WI38 (cell line): ENCODE measurements at regions not wholly inside any gene's neighbourhood (a gene's known extent, or its start where the extent isn't known, plus 50 kb on each side); places are given as distances from the start of the nearest gene placed in this dataset.
A peak's percentile ranks its signal among the peaks of the same experiment; 100 is the strongest.

Source experiments
- H3K4me3 ChIP-seq: 2 replicates; pipeline ENCODE4 v1.5.1; 2011; ENCODE audit warnings: low read depth, mild to moderate bottlenecking, control low read depth, low read length
- TF ChIP-seq, protein P1 (sequence below): IDR thresholded peaks from 2 replicates; pipeline ENCODE4 v1.5.1; 2012; ENCODE audit warnings: low read depth, mild to moderate bottlenecking, control low read depth, low read length

DNA sequence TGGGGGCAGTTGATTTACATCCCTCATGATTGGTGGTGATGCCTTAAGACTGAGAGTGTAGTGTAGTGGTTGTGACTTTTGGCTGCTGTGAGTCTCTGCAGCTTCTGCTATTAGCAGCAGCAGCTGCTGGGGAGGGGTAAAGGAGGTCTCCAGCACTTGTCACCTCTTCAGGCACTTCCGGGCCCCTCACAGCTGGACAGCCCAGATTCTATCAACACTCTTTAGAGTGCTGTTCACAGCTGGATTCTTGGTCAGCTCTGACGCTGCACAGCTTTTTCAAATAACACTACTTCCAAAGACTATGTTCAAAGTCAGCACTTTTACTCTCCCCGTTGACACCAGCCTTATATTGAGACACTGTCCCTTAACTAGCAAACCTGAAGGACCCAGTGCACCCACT is 396.0 kb downstream of the MEIS1 start:
- TF ChIP-seq, protein P1, sequence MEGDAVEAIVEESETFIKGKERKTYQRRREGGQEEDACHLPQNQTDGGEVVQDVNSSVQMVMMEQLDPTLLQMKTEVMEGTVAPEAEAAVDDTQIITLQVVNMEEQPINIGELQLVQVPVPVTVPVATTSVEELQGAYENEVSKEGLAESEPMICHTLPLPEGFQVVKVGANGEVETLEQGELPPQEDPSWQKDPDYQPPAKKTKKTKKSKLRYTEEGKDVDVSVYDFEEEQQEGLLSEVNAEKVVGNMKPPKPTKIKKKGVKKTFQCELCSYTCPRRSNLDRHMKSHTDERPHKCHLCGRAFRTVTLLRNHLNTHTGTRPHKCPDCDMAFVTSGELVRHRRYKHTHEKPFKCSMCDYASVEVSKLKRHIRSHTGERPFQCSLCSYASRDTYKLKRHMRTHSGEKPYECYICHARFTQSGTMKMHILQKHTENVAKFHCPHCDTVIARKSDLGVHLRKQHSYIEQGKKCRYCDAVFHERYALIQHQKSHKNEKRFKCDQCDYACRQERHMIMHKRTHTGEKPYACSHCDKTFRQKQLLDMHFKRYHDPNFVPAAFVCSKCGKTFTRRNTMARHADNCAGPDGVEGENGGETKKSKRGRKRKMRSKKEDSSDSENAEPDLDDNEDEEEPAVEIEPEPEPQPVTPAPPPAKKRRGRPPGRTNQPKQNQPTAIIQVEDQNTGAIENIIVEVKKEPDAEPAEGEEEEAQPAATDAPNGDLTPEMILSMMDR, result no peak
- H3K4me3 ChIP-seq, result no peak overlapping the region

DNA sequence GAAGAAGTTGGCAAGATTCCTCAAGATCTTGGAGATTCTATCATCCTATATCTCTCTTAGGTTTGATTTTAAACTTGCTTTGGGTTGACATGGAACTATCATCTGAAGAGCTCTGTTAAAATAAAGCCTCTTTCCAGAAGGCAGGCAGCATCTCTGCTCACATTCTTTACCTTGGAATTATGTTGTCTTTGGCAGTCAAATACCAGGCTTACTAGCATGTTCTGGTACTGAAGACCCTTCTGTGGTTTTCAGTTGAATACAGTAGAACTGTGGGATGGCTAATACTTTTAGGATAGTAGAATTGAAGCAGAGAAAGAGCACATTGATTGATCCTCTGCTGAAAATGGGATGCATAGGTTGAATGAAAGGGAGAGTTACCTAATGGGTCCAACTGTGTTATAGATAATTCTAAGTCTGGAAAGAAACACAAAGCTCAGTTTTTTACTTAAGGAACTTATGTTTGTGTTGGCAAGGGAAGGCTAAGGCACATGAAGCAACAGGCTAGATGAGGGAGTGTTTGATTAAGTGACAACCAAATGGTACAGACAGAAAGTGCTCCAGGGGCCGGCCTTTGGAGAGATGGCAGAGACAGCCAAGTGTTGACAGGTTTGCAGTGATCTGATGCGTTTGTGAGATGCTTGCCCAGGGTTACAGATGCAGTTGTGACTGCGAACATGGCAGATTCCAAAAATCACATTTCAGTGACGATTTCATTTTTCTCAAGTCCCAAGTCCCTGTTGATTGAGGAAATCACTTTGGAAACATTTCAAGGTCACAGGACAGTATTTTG is 397.9 kb downstream of the MEIS1 start:
- TF ChIP-seq, protein P1, result no peak
- H3K4me3 ChIP-seq, result no peak overlapping the region

DNA sequence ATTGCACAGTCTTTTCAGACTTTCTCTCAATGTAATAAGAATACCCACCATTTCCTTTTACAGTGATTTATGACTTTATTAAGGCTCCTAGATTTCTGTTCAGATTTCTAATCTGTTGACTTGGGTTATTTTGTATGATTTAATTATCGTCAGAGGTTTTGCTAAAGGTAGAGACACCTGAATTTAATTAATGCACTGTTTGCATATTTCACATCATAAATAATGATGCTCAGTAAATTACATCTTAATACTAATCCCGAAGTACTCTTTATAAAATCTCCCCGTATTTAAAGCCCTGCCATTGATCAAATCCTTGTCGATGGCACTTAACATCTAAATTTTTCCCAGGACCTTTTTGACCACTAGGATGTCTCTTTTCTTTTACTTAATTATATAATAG is 399.9 kb downstream of the MEIS1 start:
- TF ChIP-seq, protein P1, result no peak
- no peak overlapping the region for H3K4me3 ChIP-seq

DNA sequence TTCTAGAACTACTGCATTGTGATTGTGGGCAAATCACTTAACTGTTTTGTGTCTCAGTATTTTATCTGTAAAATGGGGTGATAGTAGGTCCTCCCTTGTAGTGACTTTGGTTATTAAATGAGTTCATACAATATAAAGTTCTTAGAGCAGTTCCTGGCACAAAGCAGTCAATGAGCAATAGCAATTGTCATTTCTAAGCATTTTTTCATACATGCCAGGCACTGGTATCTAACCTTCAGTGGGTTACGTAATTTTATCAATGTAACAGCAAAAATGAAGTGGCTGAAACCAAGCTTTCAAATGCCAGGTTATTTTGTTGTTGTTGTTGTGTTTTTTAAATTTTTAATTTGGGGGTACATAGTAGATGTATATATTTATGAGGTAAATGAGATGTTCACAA is 401.9 kb downstream of the MEIS1 start:
- TF ChIP-seq, protein P1, result no peak
- no peak overlapping the region for H3K4me3 ChIP-seq

DNA sequence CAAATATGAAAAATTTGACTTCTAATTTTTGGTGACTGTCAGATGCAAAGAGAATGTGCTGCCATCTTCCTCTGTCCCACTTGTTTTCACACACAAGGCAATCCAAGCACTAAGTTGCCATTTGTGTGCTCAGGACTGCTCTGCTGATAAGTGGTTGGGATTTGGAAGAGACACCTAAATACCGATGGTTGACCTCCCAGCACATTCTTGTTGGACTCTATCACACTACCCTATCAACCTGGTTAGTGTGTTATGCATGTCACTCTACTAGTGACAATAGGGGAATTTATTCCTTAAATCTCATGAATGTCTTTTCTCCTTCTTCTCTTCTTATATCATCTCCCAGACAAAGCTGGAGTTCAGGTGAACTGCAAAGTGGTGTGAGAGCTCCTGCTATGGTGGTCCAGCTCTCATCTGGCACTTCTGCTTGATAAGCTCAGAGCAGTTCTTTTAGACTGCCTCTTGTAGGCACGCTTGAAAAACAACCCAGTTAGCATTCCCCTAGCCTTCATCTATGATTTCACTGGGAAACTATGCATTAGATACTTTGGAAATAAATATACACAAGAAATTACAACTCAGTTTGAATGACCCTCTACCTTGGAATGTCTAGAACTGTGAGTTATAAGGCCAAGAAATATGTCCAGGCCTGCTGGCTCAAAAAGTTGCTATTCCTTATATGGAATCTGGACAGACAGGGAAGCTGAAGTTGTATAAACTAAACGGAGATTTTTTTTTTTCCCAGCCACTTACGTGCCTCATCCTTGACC is 404.8 kb downstream of the MEIS1 start:
- TF ChIP-seq, protein P1, result no peak
- H3K4me3 ChIP-seq, result peak overlapping the region; percentile 10; the same call in 1 of the 2 replicates

DNA sequence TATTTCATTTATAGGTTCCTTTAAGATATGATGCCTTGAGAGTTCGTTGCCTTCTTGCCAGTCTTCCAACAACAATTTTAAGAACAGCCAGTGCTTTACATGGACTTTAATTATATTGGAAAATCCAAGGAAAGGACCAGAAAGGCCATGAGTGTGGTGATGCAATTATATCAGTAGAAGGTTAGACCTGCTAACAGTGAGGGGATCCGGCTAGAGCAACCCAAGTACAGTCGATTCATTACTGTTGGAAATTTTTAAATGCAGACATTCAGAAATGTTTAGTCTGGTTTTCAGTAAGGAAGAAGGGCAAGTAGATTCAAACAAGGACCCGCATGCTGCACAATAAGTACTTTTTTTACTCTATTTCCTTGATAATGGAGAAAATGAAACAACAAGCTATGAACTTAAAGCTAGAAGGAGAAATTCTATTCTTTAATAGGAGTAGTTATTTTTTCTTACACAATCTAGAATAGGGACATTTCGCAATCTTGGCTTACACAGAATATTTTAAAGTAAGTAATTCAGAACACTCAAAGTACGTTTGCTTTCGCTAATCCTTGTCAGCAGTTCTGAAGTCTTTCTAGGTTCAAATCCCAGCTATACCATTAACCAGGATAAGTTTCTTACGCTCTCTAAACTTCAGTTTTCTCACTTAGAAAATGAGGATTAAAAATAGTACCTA is 405.5 kb downstream of the MEIS1 start:
- TF ChIP-seq, protein P1, result no peak
- H3K4me3 ChIP-seq, result peak overlapping the region; percentile 10
